Epidermal melanocyte (primary cell): ENCODE measurements at regions not wholly inside any gene's neighbourhood (a gene's known extent, or its start where the extent isn't known, plus 50 kb on each side); places are given as distances from the start of the nearest gene placed in this dataset.
"Not testable (repeated sequence)": the region's sequence is repeated elsewhere in the genome, so short reads cannot be mapped to it uniquely, and the experiment has no call there.

Experiments used
- DNase-seq: peaks from one replicate; pipeline ENCODE4 v3.0.0; 2011; ENCODE audit warnings: low spot score; ENCODE audit not compliant: insufficient read length

DNA sequence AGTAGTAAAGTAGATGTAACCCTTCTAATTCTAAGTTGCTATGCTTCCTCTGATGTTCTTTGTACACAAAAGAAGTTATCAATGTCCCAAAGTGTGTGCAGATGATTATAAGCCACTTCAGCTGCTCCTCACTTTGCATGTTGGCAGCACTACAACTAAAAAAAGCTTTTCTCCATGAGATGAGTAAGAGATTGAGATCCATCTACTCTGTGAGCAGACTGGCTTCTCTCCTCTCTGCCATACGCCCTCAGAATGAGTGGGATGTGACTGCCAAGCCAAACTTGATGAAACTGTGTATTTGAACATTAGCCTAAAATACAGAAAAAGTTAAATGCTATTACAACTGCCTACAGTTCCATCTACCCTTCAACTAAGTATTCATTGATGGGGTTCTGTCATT, 102.9 kb upstream of the ETV1 start:
- DNase-seq, result no peak

- DNase-seq, result no peak
These were observed 96.4 kb upstream of the ETV1 start for GRCh38 chr7:14085901-14086300.

DNA sequence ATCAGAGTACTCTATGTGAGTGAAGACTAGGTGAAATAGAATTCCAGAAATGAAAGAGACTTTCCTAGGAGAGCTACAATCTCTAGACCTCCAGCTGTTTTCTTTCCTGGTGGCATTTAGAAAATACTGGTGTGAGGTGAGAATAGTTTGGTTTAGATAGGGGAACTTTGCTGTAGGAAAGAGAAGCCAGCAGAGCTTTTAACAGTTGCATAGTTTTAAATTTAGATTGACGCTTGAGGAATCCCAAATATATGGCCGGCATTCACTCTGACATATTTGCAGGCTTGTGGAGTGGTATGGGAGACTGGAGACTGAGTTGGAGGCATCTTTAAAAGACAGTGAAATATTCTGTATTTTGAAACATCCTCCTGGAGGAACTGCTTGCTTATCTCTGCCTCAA, 94.3 kb upstream of the ETV1 start:
- DNase-seq, result no peak

GRCh38 chr7:14073988-14074387, 84.5 kb upstream of the ETV1 start:
- DNase-seq, result peak; percentile 29

- DNase-seq, result no peak
These were observed 84.1 kb upstream of the ETV1 start for GRCh38 chr7:14073543-14073942.

DNA sequence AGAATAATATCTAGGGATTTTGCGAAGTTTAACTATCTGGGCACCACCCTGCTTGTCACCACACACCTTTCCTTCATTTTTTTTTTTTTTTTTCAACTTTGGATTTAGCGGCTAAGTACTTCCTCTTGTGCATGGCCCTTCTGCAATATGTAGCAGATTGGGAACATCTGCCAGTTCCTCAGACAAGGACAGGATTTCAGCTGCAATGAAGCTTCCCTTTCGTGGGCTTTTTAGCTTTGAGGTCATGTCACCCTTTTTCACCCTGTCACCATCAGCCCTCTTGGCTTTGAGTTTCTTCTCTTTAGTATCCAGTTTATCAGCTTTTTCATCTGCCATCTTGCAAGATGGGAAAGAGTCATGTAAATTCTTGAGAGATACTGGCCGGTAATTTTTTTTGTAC, 81.6 kb upstream of the ETV1 start:
- DNase-seq, result no peak

DNA sequence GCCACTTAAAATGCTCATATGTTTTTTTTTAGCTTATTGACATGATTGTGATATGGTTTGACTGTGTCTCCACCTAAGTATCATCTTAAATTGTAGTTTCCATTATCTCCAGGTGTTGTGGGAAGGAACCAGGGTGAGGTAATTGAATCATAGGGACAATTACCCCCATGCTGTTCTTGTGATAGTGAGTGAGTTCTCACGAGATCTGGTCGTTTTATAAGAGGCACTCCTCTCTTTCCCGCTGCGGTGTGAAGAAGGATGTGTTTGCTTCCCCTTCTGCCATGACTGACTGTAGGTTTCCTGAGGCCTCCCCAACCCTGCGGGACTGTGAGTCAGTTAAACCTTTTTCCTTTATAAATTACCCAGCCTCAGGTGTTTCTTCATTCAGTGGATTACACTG, 80.5 kb upstream of the ETV1 start:
- no peak for DNase-seq

- not testable (repeated sequence) for DNase-seq
These were observed 77.3 kb upstream of the ETV1 start for GRCh38 chr7:14066783-14067182.

GRCh38 chr7:14065286-14065685, 75.8 kb upstream of the ETV1 start:
- no peak for DNase-seq

GRCh38 chr7:14055813-14056212, 66.3 kb upstream of the ETV1 start:
- DNase-seq, result no peak

GRCh38 chr7:14054125-14054524, 64.7 kb upstream of the ETV1 start:
- DNase-seq, result no peak

- no peak for DNase-seq
These were observed 59.4 kb upstream of the ETV1 start for GRCh38 chr7:14048889-14049288.

GRCh38 chr7:14047709-14048399, 58.4 kb upstream of the ETV1 start:
- no peak for DNase-seq

DNA sequence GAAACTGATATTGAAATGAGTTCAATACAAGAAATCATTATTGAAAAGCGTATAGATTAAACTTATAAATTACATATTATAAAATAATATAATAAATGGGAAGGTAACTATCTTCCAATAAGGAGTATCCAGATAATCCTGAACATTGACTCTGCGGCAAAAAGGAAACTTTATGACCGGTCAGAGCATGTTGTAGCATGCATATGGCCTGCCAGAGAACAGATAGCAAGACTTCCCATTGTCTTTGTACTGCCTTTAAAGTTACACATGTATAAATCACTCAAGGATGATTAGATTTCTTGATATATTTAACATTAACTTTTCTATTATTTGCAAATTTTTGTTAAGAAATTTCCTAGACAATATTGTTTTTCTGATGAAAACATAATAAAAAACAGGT, 56.2 kb upstream of the ETV1 start:
- no peak for DNase-seq

DNA sequence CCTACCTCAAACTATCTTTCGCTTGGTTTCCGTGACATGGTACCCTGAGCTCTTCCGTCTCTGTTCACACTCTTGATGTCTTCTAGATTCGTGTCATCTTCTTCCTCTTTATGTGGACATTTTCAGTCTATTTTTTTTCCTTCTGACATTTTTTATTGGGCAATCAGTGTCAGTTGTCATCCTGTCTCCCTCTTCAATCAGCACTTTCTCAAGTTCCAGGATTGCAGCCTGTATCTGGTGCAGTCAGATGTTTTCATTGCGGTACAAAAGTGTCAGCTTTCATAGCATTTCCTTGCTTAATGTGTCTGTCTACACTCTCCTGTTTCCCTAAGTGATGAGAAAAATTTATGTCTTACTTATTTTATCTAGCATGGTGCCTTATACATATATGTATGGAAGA, 51.1 kb upstream of the ETV1 start:
- no peak for DNase-seq
